ENCODE measurements at regions not wholly inside any gene's neighbourhood (a gene's known extent, or its start where the extent isn't known, plus 50 kb on each side); places are given as distances from the start of the nearest gene placed in this dataset.

DNA sequence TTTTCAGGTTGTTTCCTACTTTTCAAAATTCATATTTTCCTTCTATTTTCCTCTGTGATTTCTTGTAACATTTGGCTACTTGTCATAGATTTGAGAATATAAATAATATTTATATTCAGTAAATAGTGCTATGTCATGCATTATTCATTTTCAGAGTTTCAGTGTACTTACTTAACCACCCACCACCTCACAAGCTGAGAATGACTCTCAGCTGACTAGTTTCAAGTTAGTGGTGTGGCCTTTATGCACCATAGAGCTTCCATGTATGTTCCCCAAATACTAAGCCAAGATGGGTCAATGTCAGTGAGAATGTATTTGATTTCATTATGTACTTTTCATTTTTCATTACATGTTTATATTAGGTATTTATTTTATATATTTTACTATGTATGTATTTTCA, 56.9 kb upstream of the RGS1 start:
- H3K4me1 ChIP-seq = peaks cover 7% of the 10 kb centered on the region
- in situ Hi-C loops (cut with MboI; ENCODE audit: low sequenced_read_pairs) = no loop called here
- no peaks in the 10 kb centered on the region for H3K27me3 ChIP-seq (ENCODE audit: low read depth)

DNA sequence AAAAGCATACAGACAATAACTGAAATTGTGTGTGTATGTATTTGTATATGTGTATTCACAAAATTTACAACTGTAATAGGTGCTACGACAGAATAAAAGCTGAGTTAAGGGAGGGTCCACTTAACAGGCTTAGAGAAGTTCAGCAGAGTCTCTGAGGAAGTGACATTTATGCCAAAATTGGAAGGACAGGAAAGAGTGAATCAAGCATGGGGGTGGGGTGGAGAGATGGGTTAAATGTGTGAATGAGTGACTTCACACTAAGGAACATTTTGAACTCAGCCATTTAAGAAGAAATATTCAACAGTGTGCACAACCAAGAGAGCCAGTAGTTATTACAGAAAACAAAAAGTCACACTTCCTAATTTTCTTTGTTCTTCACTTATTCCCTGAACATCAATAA, 53.8 kb upstream of the RGS1 start:
- in situ Hi-C loops (cut with MboI; ENCODE audit: low sequenced_read_pairs) = no loop called here
- H3K4me1 ChIP-seq = peaks cover 3% of the 10 kb centered on the region; the same call in 1 of the 2 replicates
- DNase-seq (ENCODE audit: low spot score in 2 of 2) = no peak
- no peaks in the 10 kb centered on the region for H3K36me3 ChIP-seq (replicated peaks)
- no peaks in the 10 kb centered on the region for H3K9me3 ChIP-seq
- H3K4me3 ChIP-seq = no peak overlapping the region
- H3K27me3 ChIP-seq (ENCODE audit: low read depth) = no peaks in the 10 kb centered on the region

More for the DNA sequence above, 56.9 kb upstream of the RGS1 start:
- no peak for DNase-seq (ENCODE audit: low spot score in 2 of 2)
- Histone ChIP-seq H3K36me3 (replicated peaks) (no peaks in the 10 kb centered on the region), H3K9me3 (no peaks in the 10 kb centered on the region), H3K4me3 (no peak overlapping the region)

DNA sequence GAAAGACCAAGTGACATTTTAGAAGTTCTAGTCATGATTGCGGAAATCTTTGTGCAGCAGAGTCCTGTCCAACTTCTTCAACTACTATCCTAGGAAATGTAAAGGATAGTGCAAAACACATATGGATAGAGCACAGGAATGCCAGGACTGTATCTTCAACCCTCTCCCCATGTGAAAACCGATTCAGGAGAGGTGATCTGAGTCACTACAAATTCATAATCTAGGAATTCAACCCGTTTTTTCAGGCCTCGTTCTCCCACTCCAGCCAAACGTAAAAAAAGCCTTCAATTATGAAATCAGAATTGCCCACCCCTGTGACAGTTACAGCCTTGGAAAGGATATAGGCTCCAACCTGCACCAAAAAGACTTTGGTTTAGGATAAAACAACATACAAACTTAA, 52.9 kb upstream of the RGS1 start:
- no peak overlapping the region for H3K4me3 ChIP-seq
- DNase-seq (ENCODE audit: low spot score in 2 of 2) = no peak
- H3K9me3 ChIP-seq = no peaks in the 10 kb centered on the region
- no peaks in the 10 kb centered on the region for H3K4me1 ChIP-seq
- in situ Hi-C loops (cut with MboI; ENCODE audit: low sequenced_read_pairs) = no loop called here
- no peaks in the 10 kb centered on the region for H3K27me3 ChIP-seq (ENCODE audit: low read depth)
- H3K36me3 ChIP-seq (replicated peaks) = no peaks in the 10 kb centered on the region

DNA sequence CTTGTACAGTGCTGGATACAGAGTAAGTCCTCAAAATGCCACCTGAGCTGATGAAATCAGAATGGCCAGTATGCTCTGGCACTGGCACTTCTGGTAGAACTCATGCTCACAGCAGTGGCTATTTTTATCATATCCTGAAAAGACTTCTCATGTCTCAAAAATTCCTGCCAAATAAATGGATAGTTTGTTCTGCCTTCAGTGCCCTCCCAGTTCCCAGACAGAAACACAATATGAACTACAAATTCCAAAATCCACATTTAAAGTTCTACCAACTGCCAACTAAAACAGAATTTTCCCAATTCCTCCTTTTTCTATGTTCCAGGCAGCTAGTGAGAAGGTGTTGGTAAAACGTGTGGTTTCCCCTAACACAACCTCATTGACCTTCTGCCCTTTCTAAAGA, 51.4 kb upstream of the RGS1 start:
- Histone ChIP-seq H3K9me3 (no peaks in the 10 kb centered on the region), H3K4me3 (no peak overlapping the region), H3K4me1 (no peaks in the 10 kb centered on the region; the same call in 1 of the 2 replicates), H3K36me3 (replicated peaks) (no peaks in the 10 kb centered on the region), H3K27me3 (ENCODE audit: low read depth) (no peaks in the 10 kb centered on the region)
- no peak for DNase-seq (ENCODE audit: low spot score in 2 of 2)
- in situ Hi-C loops (cut with MboI; ENCODE audit: low sequenced_read_pairs) = no loop called here

Measured in HAP-1 (cell line).